Fibroblast of lung (primary cell): ENCODE measurements at regions not wholly inside any gene's neighbourhood (a gene's known extent, or its start where the extent isn't known, plus 50 kb on each side); places are given as distances from the start of the nearest gene placed in this dataset.

ENCODE experiments used
- DNase-seq, 2 donors: peaks; one replicate each; pipeline versions ENCODE4 v3.0.0 to v3.0.0-alpha.2; 2010; ENCODE audit warnings: low read depth in 2 of 2
- H2AFZ ChIP-seq: 2 replicates; pipeline ENCODE4 v1.5.1; 2012; ENCODE audit warnings: low read length, control low read depth, inconsistent platforms
- H3K27ac ChIP-seq: 2 replicates; pipeline ENCODE4 v1.5.1; 2011; ENCODE audit warnings: low read length, control low read depth; ENCODE audit not compliant: insufficient read depth
- H3K27me3 ChIP-seq: 2 replicates; pipeline ENCODE4 v1.5.1; 2011; ENCODE audit warnings: mild to moderate bottlenecking, low read length; ENCODE audit not compliant: control insufficient read depth, insufficient read depth
- H3K36me3 ChIP-seq: 2 replicates; pipeline ENCODE4 v1.5.1; 2011; ENCODE audit warnings: low read length; ENCODE audit not compliant: control insufficient read depth, insufficient read depth
- H3K4me1 ChIP-seq: 2 replicates; pipeline ENCODE4 v1.5.1; 2011; ENCODE audit warnings: low read length; ENCODE audit not compliant: control insufficient read depth, insufficient read depth; ENCODE audit errors: extremely low read depth
- H3K4me2 ChIP-seq: 2 replicates; pipeline ENCODE4 v1.5.1; 2011; ENCODE audit warnings: low read length, control low read depth; ENCODE audit not compliant: insufficient read depth; ENCODE audit errors: extremely low read depth
- H3K4me3 ChIP-seq, 4 experiments: fragments of 200-600 bp in 1 of 4; sonication (generic) in 1 of 4; replicated peaks in 1 of 4; 2 replicates each; pipeline ENCODE4 v1.5.1; 2011 to 2016; ENCODE audit warnings: low read length in 4 of 4, low read depth in 3 of 4, mild to moderate bottlenecking in 3 of 4, control low read depth in 2 of 4, inconsistent platforms in 1 of 4, mixed read lengths in 1 of 4; ENCODE audit not compliant: insufficient read depth in 1 of 4; ENCODE audit errors: control extremely low read depth in 1 of 4
- H3K79me2 ChIP-seq: 2 replicates; pipeline ENCODE4 v1.5.1; 2012; ENCODE audit warnings: mild to moderate bottlenecking, low read length, inconsistent platforms; ENCODE audit not compliant: control insufficient read depth, insufficient read depth
- H3K9ac ChIP-seq: 2 replicates; pipeline ENCODE4 v1.5.1; 2011; ENCODE audit warnings: mild to moderate bottlenecking, low read length, control low read depth; ENCODE audit not compliant: insufficient read depth
- H3K9me3 ChIP-seq: 2 replicates; pipeline ENCODE4 v1.5.1; 2012; ENCODE audit warnings: low read depth, low read length; ENCODE audit not compliant: control insufficient read depth, insufficient read depth
- H4K20me1 ChIP-seq: 2 replicates; pipeline ENCODE4 v1.5.1; 2011; ENCODE audit warnings: low read length; ENCODE audit not compliant: control insufficient read depth, insufficient read depth; ENCODE audit errors: extremely low read depth
- CTCF ChIP-seq, 2 donors: IDR thresholded peaks in 1 of 2; conservative IDR thresholded peaks in 1 of 2; 1 replicate in 1 of 2; 2 replicates in 1 of 2; pipeline ENCODE4 v1.5.1; 2011 to 2012; ENCODE audit warnings: low read length in 2 of 2, control low read depth in 1 of 2, inconsistent platforms in 1 of 2, low read depth in 1 of 2, mild to moderate bottlenecking in 1 of 2
- EZH2 ChIP-seq: IDR thresholded peaks from 2 replicates; pipeline ENCODE4 v1.5.1; 2012; ENCODE audit warnings: low read length, control low read depth, mild to moderate bottlenecking; ENCODE audit errors: missing control alignments

- no peak overlapping the region for H3K4me2 ChIP-seq
- H3K27me3 ChIP-seq = no peaks in the 10 kb centered on the region
Observed at GRCh38 chr18:71827301-71827700, 716.8 kb downstream of the CBLN2 start.

GRCh38 chr18:71815305-71815704, 728.8 kb downstream of the CBLN2 start:
- Histone ChIP-seq H3K36me3 (no peaks in the 10 kb centered on the region), H4K20me1 (no peaks in the 10 kb centered on the region), H3K79me2 (no peaks in the 10 kb centered on the region), H3K27me3 (no peaks in the 10 kb centered on the region), H3K9ac (no peak overlapping the region), H3K27ac (no peak overlapping the region), H3K4me2 (no peak overlapping the region), H2AFZ (no peak overlapping the region), H3K9me3 (no peaks in the 10 kb centered on the region), H3K4me1 (no peaks in the 10 kb centered on the region), H3K4me3 (no peak overlapping the region)
- no peak for DNase-seq
- no peak for TF ChIP-seq CTCF (conservative IDR thresholded peaks at IDR 0.05 in 1 of 2, IDR thresholded peaks at IDR 0.05 in 1 of 2; ENCODE audit: low read depth in 1 of 2, low read length in 2 of 2)
- no peak for TF ChIP-seq EZH2

More at GRCh38 chr18:71827301-71827700, 716.8 kb downstream of the CBLN2 start:
- Histone ChIP-seq H3K4me3 (no peak overlapping the region), H3K36me3 (no peaks in the 10 kb centered on the region), H3K4me1 (no peaks in the 10 kb centered on the region), H3K27ac (no peak overlapping the region), H3K9me3 (no peaks in the 10 kb centered on the region), H2AFZ (no peak overlapping the region), H4K20me1 (no peaks in the 10 kb centered on the region), H3K9ac (no peak overlapping the region), H3K79me2 (no peaks in the 10 kb centered on the region)
- no peak for TF ChIP-seq EZH2
- TF ChIP-seq CTCF (conservative IDR thresholded peaks at IDR 0.05 in 1 of 2, IDR thresholded peaks at IDR 0.05 in 1 of 2; ENCODE audit: low read depth in 1 of 2, low read length in 2 of 2) = no peak
- DNase-seq = no peak

DNA sequence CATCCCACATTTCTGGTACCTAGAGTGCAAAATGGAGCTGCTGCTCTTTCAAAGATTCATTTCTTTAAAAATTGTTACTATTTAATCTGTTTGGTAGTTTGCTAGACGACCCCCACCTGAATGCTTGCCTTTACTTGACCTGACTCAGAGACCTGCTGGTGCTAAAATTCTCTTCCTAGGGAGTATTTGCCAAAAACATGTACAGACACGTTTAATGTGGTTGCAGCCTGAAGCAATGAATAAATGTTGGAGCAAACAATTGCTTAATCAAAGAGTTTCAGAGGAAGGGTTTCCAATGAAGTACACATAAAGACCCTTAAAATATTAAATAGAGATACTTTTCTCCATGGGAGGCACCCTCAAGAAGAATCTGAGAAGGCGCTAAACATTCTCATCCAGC, 734.4 kb downstream of the CBLN2 start:
- DNase-seq = no peak
- H3K27ac ChIP-seq = no peak overlapping the region
- no peak overlapping the region for H3K4me3 ChIP-seq
- no peak overlapping the region for H3K9ac ChIP-seq
- no peaks in the 10 kb centered on the region for H3K4me1 ChIP-seq
- no peak for TF ChIP-seq CTCF (conservative IDR thresholded peaks at IDR 0.05 in 1 of 2, IDR thresholded peaks at IDR 0.05 in 1 of 2; ENCODE audit: low read depth in 1 of 2, low read length in 2 of 2)
- TF ChIP-seq EZH2 = no peak
- H2AFZ ChIP-seq = no peak overlapping the region
- no peaks in the 10 kb centered on the region for H3K9me3 ChIP-seq
- no peaks in the 10 kb centered on the region for H3K27me3 ChIP-seq
- no peaks in the 10 kb centered on the region for H4K20me1 ChIP-seq
- H3K36me3 ChIP-seq = no peaks in the 10 kb centered on the region
- H3K4me2 ChIP-seq = no peak overlapping the region
- no peaks in the 10 kb centered on the region for H3K79me2 ChIP-seq
